ENCODE measurements at regions not wholly inside any gene's neighbourhood (a gene's known extent, or its start where the extent isn't known, plus 50 kb on each side); places are given as distances from the start of the nearest gene placed in this dataset.

DNA sequence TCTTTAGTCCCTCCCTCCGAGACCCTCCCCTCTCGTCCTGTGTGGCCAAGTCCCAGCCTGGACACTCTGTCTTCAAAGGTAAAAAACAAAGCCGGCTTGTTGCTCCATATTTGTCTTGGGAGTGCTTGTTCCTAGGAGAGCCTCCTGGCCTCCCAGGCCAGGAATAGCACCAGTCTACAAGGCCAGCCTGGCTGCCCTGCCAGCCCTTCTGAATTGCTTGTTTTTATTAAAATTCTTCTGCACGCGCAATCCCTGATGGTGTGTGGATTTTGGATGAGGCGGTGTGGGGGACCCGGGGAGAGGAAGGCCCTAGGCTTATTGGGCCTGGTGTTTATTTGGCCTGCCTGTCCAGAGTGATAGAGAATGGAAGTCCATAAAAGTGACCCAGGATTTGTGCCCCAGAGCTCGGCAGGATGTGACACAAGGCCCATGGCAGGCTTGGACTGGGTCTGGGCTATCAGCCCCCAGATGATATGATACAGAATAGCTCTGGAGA lies 297.3 kb downstream of the CYP26B1 start:
- Histone ChIP-seq H3K9me3 (peaks cover 0 to 3% of the 10 kb centered on the region in 2 donors), H3K27me3 (peaks cover 0 to 21% of the 10 kb centered on the region in 2 donors), H3K4me3 (no peak overlapping the region), H3K4me1 (peaks cover 0 to 7% of the 10 kb centered on the region in 2 donors), H3K36me3 (no peaks in the 10 kb centered on the region), H3K27ac (no peak overlapping the region)
- ATAC-seq (no peak), DNase-seq (no peak)
- TF ChIP-seq, protein P1, sequence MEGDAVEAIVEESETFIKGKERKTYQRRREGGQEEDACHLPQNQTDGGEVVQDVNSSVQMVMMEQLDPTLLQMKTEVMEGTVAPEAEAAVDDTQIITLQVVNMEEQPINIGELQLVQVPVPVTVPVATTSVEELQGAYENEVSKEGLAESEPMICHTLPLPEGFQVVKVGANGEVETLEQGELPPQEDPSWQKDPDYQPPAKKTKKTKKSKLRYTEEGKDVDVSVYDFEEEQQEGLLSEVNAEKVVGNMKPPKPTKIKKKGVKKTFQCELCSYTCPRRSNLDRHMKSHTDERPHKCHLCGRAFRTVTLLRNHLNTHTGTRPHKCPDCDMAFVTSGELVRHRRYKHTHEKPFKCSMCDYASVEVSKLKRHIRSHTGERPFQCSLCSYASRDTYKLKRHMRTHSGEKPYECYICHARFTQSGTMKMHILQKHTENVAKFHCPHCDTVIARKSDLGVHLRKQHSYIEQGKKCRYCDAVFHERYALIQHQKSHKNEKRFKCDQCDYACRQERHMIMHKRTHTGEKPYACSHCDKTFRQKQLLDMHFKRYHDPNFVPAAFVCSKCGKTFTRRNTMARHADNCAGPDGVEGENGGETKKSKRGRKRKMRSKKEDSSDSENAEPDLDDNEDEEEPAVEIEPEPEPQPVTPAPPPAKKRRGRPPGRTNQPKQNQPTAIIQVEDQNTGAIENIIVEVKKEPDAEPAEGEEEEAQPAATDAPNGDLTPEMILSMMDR (IDR thresholded peaks at IDR 0.05) = no peak
- intact Hi-C loops (cut with DNase I) = no loop called here

DNA sequence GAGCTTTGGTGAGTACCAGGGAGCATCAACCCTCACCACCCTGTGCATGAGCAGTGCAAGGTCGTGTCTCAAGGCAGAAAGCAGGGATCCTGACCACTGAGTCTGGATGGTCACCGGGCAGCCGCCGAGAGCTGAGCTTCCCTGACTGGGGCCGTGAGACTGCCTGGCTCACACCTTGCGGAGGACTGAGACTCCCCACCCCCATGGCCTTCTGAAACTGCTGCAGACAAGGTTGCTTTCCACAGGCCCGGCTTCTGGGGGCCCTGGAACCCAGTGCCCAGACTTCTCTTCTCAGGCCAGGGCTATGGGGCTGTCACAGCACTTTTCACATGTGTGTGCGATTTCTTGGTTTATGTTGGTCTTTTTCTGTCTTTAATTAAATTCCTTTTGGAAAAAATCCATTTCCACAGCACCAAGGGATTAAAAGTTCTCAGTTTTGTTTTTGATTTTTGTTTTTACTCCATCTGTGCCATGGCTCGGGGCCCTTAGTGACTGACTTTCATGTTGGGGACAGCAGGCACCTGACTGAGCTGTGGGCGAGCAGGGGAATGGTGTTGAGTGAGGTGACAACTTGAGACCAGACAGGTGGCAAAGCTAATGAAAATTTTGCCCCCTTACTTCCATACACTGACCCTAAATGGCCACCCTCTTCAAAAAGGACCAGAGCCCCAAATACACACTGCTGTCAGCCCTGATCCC lies 297.9 kb downstream of the CYP26B1 start:
- no peak overlapping the region for H3K4me3 ChIP-seq
- peaks cover 0 to 7% of the 10 kb centered on the region in 2 donors for H3K4me1 ChIP-seq
- peaks cover 0 to 21% of the 10 kb centered on the region in 2 donors for H3K27me3 ChIP-seq
- ATAC-seq (no peak), DNase-seq (no peak)
- TF ChIP-seq, protein P1 (IDR thresholded peaks at IDR 0.05) = no peak
- intact Hi-C loops (cut with DNase I) = no loop called here
- H3K36me3 ChIP-seq = no peaks in the 10 kb centered on the region
- no peaks in the 10 kb centered on the region for H3K9me3 ChIP-seq
- H3K27ac ChIP-seq = no peak overlapping the region

DNA sequence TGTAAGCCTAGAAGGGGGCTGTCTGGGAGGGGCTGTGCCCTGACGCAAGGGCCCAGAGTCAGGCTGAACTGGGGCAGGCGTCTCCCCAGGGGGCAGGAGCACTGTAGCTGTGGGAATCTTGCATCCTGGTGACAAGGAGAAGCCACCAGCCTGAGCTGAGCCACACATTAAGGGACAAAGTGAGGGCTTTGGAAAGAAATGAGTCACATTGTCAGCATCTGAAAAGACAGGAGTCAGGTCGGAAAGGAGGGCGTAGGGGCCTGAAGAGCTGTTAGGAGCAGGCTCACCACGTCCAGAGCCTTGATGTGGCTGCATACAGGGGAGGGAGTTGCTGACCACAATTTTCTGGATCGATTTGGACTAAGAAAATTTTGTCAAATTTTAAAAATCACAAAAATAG lies 298.6 kb downstream of the CYP26B1 start:
- TF ChIP-seq, protein P1 (IDR thresholded peaks at IDR 0.05) = no peak
- H3K4me3 ChIP-seq = no peak overlapping the region
- no peak overlapping the region for H3K27ac ChIP-seq
- peaks cover 0 to 21% of the 10 kb centered on the region in 2 donors for H3K27me3 ChIP-seq
- ATAC-seq (no peak), DNase-seq (no peak)
- H3K9me3 ChIP-seq = no peaks in the 10 kb centered on the region
- intact Hi-C loops (cut with DNase I) = no loop called here
- no peaks in the 10 kb centered on the region for H3K36me3 ChIP-seq
- peaks cover 0 to 7% of the 10 kb centered on the region in 2 donors for H3K4me1 ChIP-seq

DNA sequence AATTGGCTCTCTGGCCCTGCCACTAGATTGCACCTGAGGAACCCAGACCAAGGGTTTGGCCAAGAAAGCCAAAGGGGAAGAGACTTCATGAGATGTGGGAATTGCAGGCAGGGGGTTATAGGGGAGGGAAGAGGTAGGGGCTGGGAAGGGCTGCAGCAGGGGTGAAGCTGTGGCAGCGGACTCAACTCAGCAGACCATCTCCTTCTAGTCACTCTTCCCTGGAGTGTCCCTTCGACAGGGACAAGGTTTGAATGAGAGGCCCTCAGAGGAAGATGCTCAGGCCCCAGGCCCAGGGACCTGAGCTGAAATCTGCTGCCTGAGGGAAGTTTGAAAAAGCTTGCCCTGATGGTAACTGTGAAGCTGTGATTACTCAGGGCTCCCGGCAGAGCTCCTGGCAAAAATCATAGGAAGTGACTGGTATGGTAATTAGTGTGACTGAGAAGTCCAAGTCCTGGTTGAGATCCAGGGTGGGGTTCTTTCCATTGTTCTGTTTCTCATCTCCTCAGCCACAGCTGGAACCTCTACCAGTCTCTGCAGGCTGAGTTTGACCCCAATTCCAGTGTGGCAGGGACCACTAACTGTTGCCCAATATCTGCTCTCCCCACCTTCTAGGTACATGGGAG lies 300.9 kb downstream of the CYP26B1 start:
- intact Hi-C loops (cut with DNase I) = no loop called here
- peaks cover 0 to 4% of the 10 kb centered on the region in 2 donors for H3K4me1 ChIP-seq
- peaks cover 0 to 4% of the 10 kb centered on the region in 2 donors for H3K27me3 ChIP-seq
- H3K4me3 ChIP-seq = no peak overlapping the region
- no peaks in the 10 kb centered on the region for H3K9me3 ChIP-seq
- ATAC-seq (no peak), DNase-seq (no peak)
- H3K27ac ChIP-seq = no peak overlapping the region
- H3K36me3 ChIP-seq = no peaks in the 10 kb centered on the region
- TF ChIP-seq, protein P1 (IDR thresholded peaks at IDR 0.05) = no peak

DNA sequence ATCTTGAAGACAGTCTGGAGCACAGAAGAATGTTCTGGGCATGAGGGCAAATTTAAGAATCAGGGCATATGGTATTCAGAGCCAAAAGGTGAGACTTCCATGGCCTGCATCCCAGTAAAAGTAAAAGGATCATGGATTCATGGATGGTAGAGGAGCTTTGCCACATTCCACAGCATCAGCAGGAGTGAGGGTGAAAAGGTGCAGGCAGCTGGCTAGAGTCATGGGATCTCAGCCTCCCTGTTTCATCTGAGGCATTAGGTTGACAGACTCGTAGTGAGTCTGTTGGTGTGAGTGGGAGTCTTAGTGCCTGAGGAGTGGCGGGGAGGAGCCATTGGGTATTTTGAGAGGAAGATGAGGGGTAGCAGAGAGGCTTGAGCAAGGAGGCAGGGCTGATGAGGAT lies 301.6 kb downstream of the CYP26B1 start:
- intact Hi-C loops (cut with DNase I) = no loop called here
- ATAC-seq = no peak
- no peak for DNase-seq

More for the DNA sequence above, 301.6 kb downstream of the CYP26B1 start:
- H3K9me3 ChIP-seq = no peaks in the 10 kb centered on the region
- TF ChIP-seq, protein P1 (IDR thresholded peaks at IDR 0.05) = no peak
- no peaks in the 10 kb centered on the region for H3K27me3 ChIP-seq
- H3K4me3 ChIP-seq = no peak overlapping the region
- no peaks in the 10 kb centered on the region for H3K36me3 ChIP-seq
- no peaks in the 10 kb centered on the region for H3K4me1 ChIP-seq
- H3K27ac ChIP-seq = no peak overlapping the region

Measured in left lung (tissue), 4 donors.